ENCODE measurements at regions not wholly inside any gene's neighbourhood (a gene's known extent, or its start where the extent isn't known, plus 50 kb on each side); places are given as distances from the start of the nearest gene placed in this dataset.

GRCh38 chr6:113551168-113551567 lies 306.0 kb upstream of the MARCKS start:
- DNase-seq: no peak
- H3K27me3 ChIP-seq: no peaks in the 10 kb centered on the region
- H3K27ac ChIP-seq: no peak overlapping the region
- H3K4me3 ChIP-seq: no peak overlapping the region
- H3K4me1 ChIP-seq: no peaks in the 10 kb centered on the region
- no peaks in the 10 kb centered on the region for H3K36me3 ChIP-seq
- TF ChIP-seq POLR2A (IDR thresholded peaks at IDR 0.05) (no peak), CTCF (IDR thresholded peaks at IDR 0.05) (no peak)
- H3K9me3 ChIP-seq: no peaks in the 10 kb centered on the region

- no peak for DNase-seq
- TF ChIP-seq POLR2A (IDR thresholded peaks at IDR 0.05): no peak
- no peak for TF ChIP-seq CTCF (IDR thresholded peaks at IDR 0.05)
- Histone ChIP-seq H3K27me3 (no peaks in the 10 kb centered on the region), H3K4me1 (peaks cover 0 to 8% (median 0%) of the 10 kb centered on the region in 4 donors), H3K4me3 (no peak overlapping the region), H3K36me3 (no peaks in the 10 kb centered on the region), H3K27ac (no peak overlapping the region), H3K9me3 (no peaks in the 10 kb centered on the region)
Observed at GRCh38 chr6:113556775-113557174, 300.4 kb upstream of the MARCKS start.

- Histone ChIP-seq H3K27me3 (no peaks in the 10 kb centered on the region), H3K9me3 (no peaks in the 10 kb centered on the region), H3K4me3 (no peak overlapping the region), H3K36me3 (no peaks in the 10 kb centered on the region), H3K27ac (no peak overlapping the region), H3K4me1 (peaks cover 0 to 8% (median 0%) of the 10 kb centered on the region in 4 donors)
- TF ChIP-seq POLR2A (IDR thresholded peaks at IDR 0.05): no peak
- no peak for TF ChIP-seq CTCF (IDR thresholded peaks at IDR 0.05)
- DNase-seq: no peak
Observed at GRCh38 chr6:113558431-113558830, 298.7 kb upstream of the MARCKS start.

- H3K27ac ChIP-seq: no peak overlapping the region
Observed at GRCh38 chr6:113558966-113559365, 298.2 kb upstream of the MARCKS start.

GRCh38 chr6:113560376-113560775 lies 296.8 kb upstream of the MARCKS start:
- no peak for TF ChIP-seq POLR2A (IDR thresholded peaks at IDR 0.05)
- no peak for TF ChIP-seq CTCF (IDR thresholded peaks at IDR 0.05)
- Histone ChIP-seq H3K4me1 (peaks cover 0 to 8% (median 0%) of the 10 kb centered on the region in 4 donors), H3K27me3 (no peaks in the 10 kb centered on the region), H3K4me3 (no peak overlapping the region), H3K27ac (no peak overlapping the region), H3K9me3 (no peaks in the 10 kb centered on the region), H3K36me3 (no peaks in the 10 kb centered on the region)
- no peak for DNase-seq

More at GRCh38 chr6:113558966-113559365, 298.2 kb upstream of the MARCKS start:
- H3K9me3 ChIP-seq: no peaks in the 10 kb centered on the region
- no peaks in the 10 kb centered on the region for H3K36me3 ChIP-seq
- peaks cover 0 to 8% (median 0%) of the 10 kb centered on the region in 4 donors for H3K4me1 ChIP-seq
- TF ChIP-seq POLR2A (IDR thresholded peaks at IDR 0.05) (no peak), CTCF (IDR thresholded peaks at IDR 0.05) (no peak)
- H3K4me3 ChIP-seq: no peak overlapping the region
- DNase-seq: no peak
- H3K27me3 ChIP-seq: no peaks in the 10 kb centered on the region

GRCh38 chr6:113560908-113561307 lies 296.2 kb upstream of the MARCKS start:
- H3K4me3 ChIP-seq: no peak overlapping the region
- no peaks in the 10 kb centered on the region for H3K36me3 ChIP-seq
- no peak overlapping the region for H3K27ac ChIP-seq
- H3K4me1 ChIP-seq: peaks cover 0 to 8% (median 0%) of the 10 kb centered on the region in 4 donors
- TF ChIP-seq CTCF (IDR thresholded peaks at IDR 0.05): no peak
- no peak for TF ChIP-seq POLR2A (IDR thresholded peaks at IDR 0.05)
- no peaks in the 10 kb centered on the region for H3K9me3 ChIP-seq
- DNase-seq: no peak
- no peaks in the 10 kb centered on the region for H3K27me3 ChIP-seq
